Spinal cord (tissue), 9 donors: ENCODE measurements at regions not wholly inside any gene's neighbourhood (a gene's known extent, or its start where the extent isn't known, plus 50 kb on each side); places are given as distances from the start of the nearest gene placed in this dataset.

Experiments
- DNase-seq, 6 donors: peaks; one replicate each; pipeline versions ENCODE4 v3.0.0 to v3.0.0-alpha.2; 2013 to 2015; ENCODE audit warnings: low spot score in 6 of 6, low read depth in 4 of 6
- H3K27ac ChIP-seq: one replicate; pipeline ENCODE4 v1.5.1; 2013; ENCODE audit warnings: low read depth, low read length, control low read depth
- H3K27me3 ChIP-seq: one replicate; pipeline ENCODE4 v1.6.1; 2013; ENCODE audit warnings: low read length; ENCODE audit not compliant: control insufficient read depth, insufficient read depth
- H3K36me3 ChIP-seq: one replicate; pipeline ENCODE4 v1.6.1; 2013; ENCODE audit warnings: low read length; ENCODE audit not compliant: control insufficient read depth, insufficient read depth
- H3K4me1 ChIP-seq: one replicate; pipeline ENCODE4 v1.6.1; 2013; ENCODE audit warnings: low read length; ENCODE audit not compliant: control insufficient read depth, insufficient read depth
- H3K4me3 ChIP-seq: one replicate; pipeline ENCODE4 v1.5.1; 2013; ENCODE audit warnings: low read depth, low read length, control low read depth
- H3K9me3 ChIP-seq: one replicate; pipeline ENCODE4 v1.6.1; 2013; ENCODE audit warnings: low read length; ENCODE audit not compliant: control insufficient read depth, insufficient read depth
- WGBS: methylation state at CpG from one replicate; pipeline ENCODE4 v1.1.5; 2013; ENCODE audit warnings: missing lambda C conversion rate; ENCODE audit not compliant: insufficient coverage; 5-methylcytosine and 5-hydroxymethylcytosine counted together
- donor health status: healthy.

GRCh38 chr13:64362564-64362963, 2867.6 kb downstream of the PCDH9 start:
- no CpG with 5 or more reads among the region's 2 CpGs for WGBS
- Histone ChIP-seq H3K27ac (no peak overlapping the region), H3K4me3 (no peak overlapping the region), H3K36me3 (no peaks in the 10 kb centered on the region), H3K4me1 (no peaks in the 10 kb centered on the region), H3K27me3 (no peaks in the 10 kb centered on the region), H3K9me3 (no peaks in the 10 kb centered on the region)
- DNase-seq = no peak

- H3K36me3 ChIP-seq = no peaks in the 10 kb centered on the region
- no peaks in the 10 kb centered on the region for H3K27me3 ChIP-seq
- no peak overlapping the region for H3K4me3 ChIP-seq
- no peaks in the 10 kb centered on the region for H3K9me3 ChIP-seq
- H3K27ac ChIP-seq = no peak overlapping the region
- no CpG with 5 or more reads among the region's 2 CpGs for WGBS
- H3K4me1 ChIP-seq = no peaks in the 10 kb centered on the region
- DNase-seq = peak in 1 of 6 donors; percentile 18
Measured at GRCh38 chr13:64347664-64348063, 2882.5 kb downstream of the PCDH9 start.

GRCh38 chr13:64339373-64340063, 2890.6 kb downstream of the PCDH9 start:
- no peaks in the 10 kb centered on the region for H3K27me3 ChIP-seq
- H3K4me3 ChIP-seq = no peak overlapping the region
- no peaks in the 10 kb centered on the region for H3K4me1 ChIP-seq
- no peaks in the 10 kb centered on the region for H3K36me3 ChIP-seq
- no peaks in the 10 kb centered on the region for H3K9me3 ChIP-seq
- no peak overlapping the region for H3K27ac ChIP-seq
- DNase-seq = no peak
- 79% methylated on average over 4 of the region's 8 CpGs for WGBS

- Histone ChIP-seq H3K4me1 (no peaks in the 10 kb centered on the region), H3K27me3 (no peaks in the 10 kb centered on the region), H3K36me3 (no peaks in the 10 kb centered on the region), H3K27ac (no peak overlapping the region), H3K4me3 (no peak overlapping the region), H3K9me3 (no peaks in the 10 kb centered on the region)
- no peak for DNase-seq
- WGBS = no CpG with 5 or more reads among the region's 1 CpG
Measured at GRCh38 chr13:64338671-64339070, 2891.5 kb downstream of the PCDH9 start.

- Histone ChIP-seq H3K27ac (no peak overlapping the region), H3K36me3 (no peaks in the 10 kb centered on the region), H3K4me1 (no peaks in the 10 kb centered on the region), H3K9me3 (no peaks in the 10 kb centered on the region), H3K4me3 (no peak overlapping the region), H3K27me3 (no peaks in the 10 kb centered on the region)
- DNase-seq = no peak
- WGBS = 91% methylated on average over 2 of the region's 3 CpGs
Measured at GRCh38 chr13:64333888-64334287, 2896.2 kb downstream of the PCDH9 start.

GRCh38 chr13:64332048-64332447, 2898.1 kb downstream of the PCDH9 start:
- H3K9me3 ChIP-seq = no peaks in the 10 kb centered on the region
- no peak overlapping the region for H3K27ac ChIP-seq
- no peaks in the 10 kb centered on the region for H3K4me1 ChIP-seq
- DNase-seq = peak in 1 of 6 donors; percentile 67
- no peaks in the 10 kb centered on the region for H3K36me3 ChIP-seq
- H3K27me3 ChIP-seq = no peaks in the 10 kb centered on the region
- WGBS = no CpG with 5 or more reads among the region's 2 CpGs
- no peak overlapping the region for H3K4me3 ChIP-seq

- no peak overlapping the region for H3K27ac ChIP-seq
- H3K36me3 ChIP-seq = no peaks in the 10 kb centered on the region
- WGBS = 33% methylated on average over 1 of the region's 2 CpGs
- peak in 1 of 6 donors; percentile 42 for DNase-seq
- H3K4me3 ChIP-seq = no peak overlapping the region
- no peaks in the 10 kb centered on the region for H3K27me3 ChIP-seq
- no peaks in the 10 kb centered on the region for H3K4me1 ChIP-seq
- no peaks in the 10 kb centered on the region for H3K9me3 ChIP-seq
Measured at GRCh38 chr13:64327505-64328194, 2902.5 kb downstream of the PCDH9 start.

- no CpG with 5 or more reads among the region's 2 CpGs for WGBS
- Histone ChIP-seq H3K4me3 (no peak overlapping the region), H3K36me3 (no peaks in the 10 kb centered on the region), H3K27ac (no peak overlapping the region), H3K9me3 (no peaks in the 10 kb centered on the region), H3K27me3 (no peaks in the 10 kb centered on the region), H3K4me1 (no peaks in the 10 kb centered on the region)
- peak in 1 of 6 donors; percentile 64 for DNase-seq
Measured at GRCh38 chr13:64314331-64314730, 2898.7 kb upstream of the PCDH20 start.

GRCh38 chr13:64311948-64312347, 2896.3 kb upstream of the PCDH20 start:
- no CpG with 5 or more reads among the region's 3 CpGs for WGBS
- Histone ChIP-seq H3K9me3 (no peaks in the 10 kb centered on the region), H3K4me1 (no peaks in the 10 kb centered on the region), H3K36me3 (no peaks in the 10 kb centered on the region), H3K27ac (no peak overlapping the region), H3K27me3 (no peaks in the 10 kb centered on the region), H3K4me3 (no peak overlapping the region)
- DNase-seq = no peak

- no CpG with 5 or more reads among the region's 1 CpG for WGBS
- DNase-seq = no peak
Measured at GRCh38 chr13:64311112-64311511, 2895.5 kb upstream of the PCDH20 start.

More at GRCh38 chr13:64311112-64311511, 2895.5 kb upstream of the PCDH20 start:
- Histone ChIP-seq H3K4me1 (no peaks in the 10 kb centered on the region), H3K36me3 (no peaks in the 10 kb centered on the region), H3K4me3 (no peak overlapping the region), H3K27ac (no peak overlapping the region), H3K9me3 (no peaks in the 10 kb centered on the region), H3K27me3 (no peaks in the 10 kb centered on the region)
